Omental fat pad (tissue), 3 donors: ENCODE measurements at regions not wholly inside any gene's neighbourhood (a gene's known extent, or its start where the extent isn't known, plus 50 kb on each side); places are given as distances from the start of the nearest gene placed in this dataset.
A peak's percentile ranks its signal among the peaks of the same experiment; 100 is the strongest.

Source experiments
- ATAC-seq: fragments of 150-250 bp; one replicate; pipeline ENCODE4 v1.9.1; 2016; ENCODE audit warnings: mild to moderate bottlenecking, moderate library complexity; ENCODE audit not compliant: low FRiP score
- DNase-seq: peaks from one replicate; pipeline ENCODE4 v3.0.0-alpha.2; 2019; ENCODE audit warnings: low spot score
- CTCF ChIP-seq, 3 donors: fragments of 450-650 bp; IDR thresholded peaks; one replicate each; pipeline ENCODE4 v1.5.1; 2016 to 2017; ENCODE audit warnings: antibody characterized with exemption in 3 of 3, mild to moderate bottlenecking in 3 of 3, moderate library complexity in 2 of 3

GRCh38 chr4:74613266-74613665, 168.3 kb downstream of the AREG start:
- DNase-seq: no peak
- no peak for TF ChIP-seq CTCF (IDR thresholded peaks at IDR 0.05)
- no peak for ATAC-seq

GRCh38 chr4:74615411-74615810, 170.5 kb downstream of the AREG start:
- DNase-seq (no peak), ATAC-seq (no peak)
- TF ChIP-seq CTCF (IDR thresholded peaks at IDR 0.05): no peak

- DNase-seq (no peak), ATAC-seq (no peak)
- TF ChIP-seq CTCF (IDR thresholded peaks at IDR 0.05): no peak
Measured at GRCh38 chr4:74618166-74618565, 173.2 kb downstream of the AREG start.

- DNase-seq (no peak), ATAC-seq (peak; percentile 51)
- TF ChIP-seq CTCF (IDR thresholded peaks at IDR 0.05): no peak
Measured at GRCh38 chr4:74618659-74619058, 173.7 kb downstream of the AREG start.

GRCh38 chr4:74619931-74620702, 174.2 kb downstream of the BTC start:
- DNase-seq (no peak), ATAC-seq (no peak)
- no peak for TF ChIP-seq CTCF (IDR thresholded peaks at IDR 0.05)

GRCh38 chr4:74621616-74622015, 172.7 kb downstream of the BTC start:
- no peak for TF ChIP-seq CTCF (IDR thresholded peaks at IDR 0.05)
- DNase-seq (no peak), ATAC-seq (no peak)

GRCh38 chr4:74623041-74623440, 171.3 kb downstream of the BTC start:
- ATAC-seq: no peak

More at GRCh38 chr4:74623041-74623440, 171.3 kb downstream of the BTC start:
- DNase-seq: no peak
- no peak for TF ChIP-seq CTCF (IDR thresholded peaks at IDR 0.05)
